BLaER1 (cell line): ENCODE measurements at regions not wholly inside any gene's neighbourhood (a gene's known extent, or its start where the extent isn't known, plus 50 kb on each side); places are given as distances from the start of the nearest gene placed in this dataset.

Source experiments
- H3K27ac ChIP-seq: shearing (Covaris generic); formaldehyde crosslinking; 2 replicates; pipeline ENCODE4 v1.8.1; 2022
- H3K27me3 ChIP-seq: shearing (Covaris generic); formaldehyde crosslinking; 2 replicates; pipeline ENCODE4 v1.8.1; 2022
- H3K36me3 ChIP-seq: shearing (Covaris generic); formaldehyde crosslinking; 2 replicates; pipeline ENCODE4 v1.8.1; 2022
- H3K4me1 ChIP-seq: shearing (Covaris generic); formaldehyde crosslinking; 2 replicates; pipeline ENCODE4 v1.8.1; 2022
- H3K4me2 ChIP-seq: shearing (Covaris generic); formaldehyde crosslinking; 2 replicates; pipeline ENCODE4 v1.8.1; 2022
- H3K4me3 ChIP-seq: shearing (Covaris generic); formaldehyde crosslinking; 2 replicates; pipeline ENCODE4 v1.8.1; 2022
- H3K9ac ChIP-seq: shearing (Covaris generic); formaldehyde crosslinking; 2 replicates; pipeline ENCODE4 v1.8.1; 2022
- H3K9me3 ChIP-seq: shearing (Covaris generic); formaldehyde crosslinking; 2 replicates; pipeline ENCODE4 v1.8.1; 2022
- H4K20me1 ChIP-seq: shearing (Covaris generic); formaldehyde crosslinking; 2 replicates; pipeline ENCODE4 v1.8.1; 2022
- Cebpa-rat ChIP-seq: shearing (Covaris generic); IDR thresholded peaks from 2 replicates; pipeline ENCODE4 v1.8.1; 2022

DNA sequence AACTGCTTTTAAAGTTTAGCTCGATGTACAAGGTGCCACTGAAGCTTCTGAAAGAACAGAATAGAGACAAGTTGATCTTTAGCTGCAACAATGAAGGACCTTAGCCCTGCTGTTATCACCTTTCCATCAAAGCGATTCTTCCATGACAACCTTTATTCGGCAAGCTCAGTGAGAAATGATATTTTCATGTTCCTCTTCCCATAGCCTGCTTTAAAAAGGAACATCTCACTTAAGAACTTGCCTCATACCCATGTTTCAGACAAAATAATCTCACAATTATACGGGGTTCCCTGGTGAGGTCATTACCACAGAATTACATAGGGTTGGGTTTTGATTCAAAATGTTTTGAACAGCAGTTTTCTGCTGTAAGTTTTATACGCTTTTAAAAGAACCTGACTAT lies 264.2 kb downstream of the THBS2 start:
- Histone ChIP-seq H4K20me1 (no peaks in the 10 kb centered on the region), H3K4me3 (no peak overlapping the region), H3K9me3 (no peaks in the 10 kb centered on the region), H3K4me1 (no peaks in the 10 kb centered on the region), H3K9ac (no peak overlapping the region), H3K36me3 (no peaks in the 10 kb centered on the region), H3K27me3 (no peaks in the 10 kb centered on the region), H3K27ac (no peak overlapping the region), H3K4me2 (no peak overlapping the region)
- no peak for TF ChIP-seq Cebpa-rat

DNA sequence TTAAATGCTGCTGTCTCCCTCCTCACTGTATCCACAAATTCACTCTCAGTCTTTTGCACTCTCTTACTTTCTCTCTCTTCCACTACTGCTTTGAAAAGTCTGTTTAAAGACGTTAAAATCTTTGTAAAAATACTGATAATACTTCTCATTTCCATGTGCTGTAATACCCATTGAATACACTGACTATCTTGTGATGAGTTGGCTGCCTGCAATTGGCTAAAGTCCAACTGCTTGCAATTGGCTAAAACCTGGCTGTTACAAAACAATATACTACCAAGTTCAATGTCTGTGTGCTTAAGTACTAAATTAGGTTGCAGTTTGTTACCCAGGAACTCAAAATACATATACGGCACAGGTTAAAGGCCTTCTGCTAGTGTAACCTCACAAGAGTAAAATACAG lies 264.8 kb downstream of the THBS2 start:
- Histone ChIP-seq H3K4me1 (no peaks in the 10 kb centered on the region), H3K4me2 (no peak overlapping the region), H3K36me3 (no peaks in the 10 kb centered on the region), H3K9me3 (no peaks in the 10 kb centered on the region), H3K27me3 (no peaks in the 10 kb centered on the region), H4K20me1 (no peaks in the 10 kb centered on the region), H3K9ac (no peak overlapping the region), H3K27ac (no peak overlapping the region), H3K4me3 (no peak overlapping the region)
- TF ChIP-seq Cebpa-rat = no peak

- Histone ChIP-seq H3K9me3 (no peaks in the 10 kb centered on the region), H4K20me1 (no peaks in the 10 kb centered on the region), H3K36me3 (no peaks in the 10 kb centered on the region), H3K4me2 (no peak overlapping the region), H3K4me1 (no peaks in the 10 kb centered on the region), H3K27me3 (no peaks in the 10 kb centered on the region), H3K4me3 (no peak overlapping the region), H3K27ac (no peak overlapping the region), H3K9ac (no peak overlapping the region)
- no peak for TF ChIP-seq Cebpa-rat
These were observed 265.4 kb downstream of the THBS2 start for GRCh38 chr6:168988280-168988679.

GRCh38 chr6:168985705-168986104 lies 267.9 kb downstream of the THBS2 start:
- no peaks in the 10 kb centered on the region for H3K27me3 ChIP-seq
- no peaks in the 10 kb centered on the region for H3K36me3 ChIP-seq
- H3K4me1 ChIP-seq = no peaks in the 10 kb centered on the region
- H3K4me2 ChIP-seq = no peak overlapping the region
- no peaks in the 10 kb centered on the region for H4K20me1 ChIP-seq
- H3K27ac ChIP-seq = no peak overlapping the region
- peaks cover 6% of the 10 kb centered on the region for H3K9me3 ChIP-seq
- TF ChIP-seq Cebpa-rat = no peak
- H3K9ac ChIP-seq = no peak overlapping the region
- no peak overlapping the region for H3K4me3 ChIP-seq

- Histone ChIP-seq H3K27ac (no peak overlapping the region), H4K20me1 (no peaks in the 10 kb centered on the region), H3K4me3 (no peak overlapping the region), H3K4me1 (no peaks in the 10 kb centered on the region), H3K4me2 (no peak overlapping the region), H3K27me3 (no peaks in the 10 kb centered on the region), H3K9ac (no peak overlapping the region), H3K9me3 (peaks cover 23% of the 10 kb centered on the region), H3K36me3 (no peaks in the 10 kb centered on the region)
- no peak for TF ChIP-seq Cebpa-rat
These were observed 269.7 kb downstream of the THBS2 start for GRCh38 chr6:168983925-168984324.

- no peaks in the 10 kb centered on the region for H4K20me1 ChIP-seq
- H3K9me3 ChIP-seq = peaks cover 23% of the 10 kb centered on the region
- no peaks in the 10 kb centered on the region for H3K27me3 ChIP-seq
- H3K4me3 ChIP-seq = no peak overlapping the region
- no peak overlapping the region for H3K9ac ChIP-seq
- TF ChIP-seq Cebpa-rat = no peak
- no peaks in the 10 kb centered on the region for H3K36me3 ChIP-seq
- H3K4me2 ChIP-seq = no peak overlapping the region
- H3K27ac ChIP-seq = no peak overlapping the region
- H3K4me1 ChIP-seq = no peaks in the 10 kb centered on the region
These were observed 272.5 kb downstream of the THBS2 start for GRCh38 chr6:168981187-168981586.

DNA sequence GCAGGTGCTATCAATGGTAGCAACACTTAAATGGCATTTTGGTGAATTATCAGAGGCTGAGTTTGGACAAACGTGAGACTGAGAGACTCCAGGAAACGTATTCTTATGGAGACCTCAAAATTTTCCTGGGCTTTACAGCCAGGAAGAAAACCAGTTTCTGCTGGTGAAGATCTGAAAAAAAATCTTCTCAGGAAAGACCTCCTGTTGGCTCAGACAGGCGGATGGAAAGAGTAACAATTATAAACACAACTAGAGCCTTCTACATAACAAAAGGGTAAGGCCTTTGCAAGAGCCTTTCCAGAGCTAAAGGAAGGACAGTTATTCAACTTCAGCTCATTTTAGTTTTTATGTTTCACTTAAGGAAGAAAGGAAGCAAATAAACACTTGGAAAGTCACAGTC lies 274.4 kb downstream of the THBS2 start:
- Histone ChIP-seq H3K27ac (no peak overlapping the region), H3K36me3 (no peaks in the 10 kb centered on the region), H4K20me1 (no peaks in the 10 kb centered on the region), H3K4me2 (no peak overlapping the region), H3K4me1 (no peaks in the 10 kb centered on the region), H3K9ac (no peak overlapping the region), H3K4me3 (no peak overlapping the region), H3K27me3 (no peaks in the 10 kb centered on the region), H3K9me3 (peaks cover 23% of the 10 kb centered on the region)
- TF ChIP-seq Cebpa-rat = no peak

- H3K9ac ChIP-seq = no peak overlapping the region
- no peak overlapping the region for H3K4me2 ChIP-seq
- no peaks in the 10 kb centered on the region for H3K9me3 ChIP-seq
- H3K36me3 ChIP-seq = no peaks in the 10 kb centered on the region
- no peak overlapping the region for H3K27ac ChIP-seq
- H3K27me3 ChIP-seq = no peaks in the 10 kb centered on the region
- H3K4me1 ChIP-seq = peaks cover 17% of the 10 kb centered on the region
- H4K20me1 ChIP-seq = no peaks in the 10 kb centered on the region
- no peak for TF ChIP-seq Cebpa-rat
- H3K4me3 ChIP-seq = no peak overlapping the region
These were observed 281.5 kb downstream of the THBS2 start for GRCh38 chr6:168972128-168972527.

GRCh38 chr6:168971549-168971948 lies 282.1 kb downstream of the THBS2 start:
- H3K27ac ChIP-seq = no peak overlapping the region
- no peak for TF ChIP-seq Cebpa-rat
- no peak overlapping the region for H3K4me2 ChIP-seq
- no peak overlapping the region for H3K9ac ChIP-seq
- no peaks in the 10 kb centered on the region; the same call in 1 of the 2 replicates for H3K9me3 ChIP-seq
- H3K36me3 ChIP-seq = no peaks in the 10 kb centered on the region
- H3K4me3 ChIP-seq = no peak overlapping the region
- peaks cover 17% of the 10 kb centered on the region for H3K4me1 ChIP-seq
- H3K27me3 ChIP-seq = no peaks in the 10 kb centered on the region
- no peaks in the 10 kb centered on the region for H4K20me1 ChIP-seq

GRCh38 chr6:168968801-168969200 lies 284.8 kb downstream of the THBS2 start:
- Histone ChIP-seq H4K20me1 (no peaks in the 10 kb centered on the region), H3K36me3 (no peaks in the 10 kb centered on the region), H3K9ac (no peak overlapping the region), H3K4me3 (no peak overlapping the region), H3K4me1 (peaks cover 17% of the 10 kb centered on the region), H3K27ac (no peak overlapping the region), H3K9me3 (no peaks in the 10 kb centered on the region; the same call in 1 of the 2 replicates), H3K27me3 (no peaks in the 10 kb centered on the region), H3K4me2 (peak overlapping the region; percentile 32; the same call in 1 of the 2 replicates)
- TF ChIP-seq Cebpa-rat = no peak

GRCh38 chr6:168968228-168968627 lies 285.4 kb downstream of the THBS2 start:
- H3K4me3 ChIP-seq = no peak overlapping the region
- no peak for TF ChIP-seq Cebpa-rat
- no peak overlapping the region for H3K9ac ChIP-seq
- no peaks in the 10 kb centered on the region for H4K20me1 ChIP-seq
- H3K4me1 ChIP-seq = peaks cover 17% of the 10 kb centered on the region
- H3K27ac ChIP-seq = no peak overlapping the region
- no peaks in the 10 kb centered on the region for H3K27me3 ChIP-seq
- H3K4me2 ChIP-seq = peak overlapping the region; percentile 32
- H3K36me3 ChIP-seq = no peaks in the 10 kb centered on the region
- H3K9me3 ChIP-seq = no peaks in the 10 kb centered on the region; the same call in 1 of the 2 replicates
